ENCODE measurements at regions not wholly inside any gene's neighbourhood (a gene's known extent, or its start where the extent isn't known, plus 50 kb on each side); places are given as distances from the start of the nearest gene placed in this dataset.
"Not testable (repeated sequence)": the region's sequence is repeated elsewhere in the genome, so short reads cannot be mapped to it uniquely, and the experiment has no call there.

DNA sequence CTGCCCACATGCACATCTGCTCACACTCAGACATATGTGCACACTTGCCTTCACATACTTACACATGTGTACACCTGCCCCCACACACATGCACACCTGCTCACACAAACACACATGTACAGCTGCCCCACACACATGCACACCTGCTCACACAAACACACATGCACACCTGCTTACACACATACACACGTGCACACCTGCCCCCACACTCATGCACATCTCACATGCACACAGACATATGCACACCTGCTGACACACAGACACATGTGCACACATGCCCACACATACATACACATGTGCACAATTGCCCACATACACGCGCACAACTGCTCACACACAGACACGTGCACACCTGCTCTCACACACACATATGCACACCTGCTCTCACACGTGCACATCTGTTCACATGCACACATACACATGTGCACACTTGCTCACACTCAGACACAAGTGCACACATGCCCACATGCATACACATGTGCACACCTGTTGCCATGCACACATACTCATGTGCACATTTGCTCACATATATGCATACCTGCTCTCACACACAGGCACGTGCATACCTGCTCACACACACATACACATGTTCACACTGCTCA is 147.8 kb upstream of the FOXD4L5 start:
- TF ChIP-seq, protein P1, sequence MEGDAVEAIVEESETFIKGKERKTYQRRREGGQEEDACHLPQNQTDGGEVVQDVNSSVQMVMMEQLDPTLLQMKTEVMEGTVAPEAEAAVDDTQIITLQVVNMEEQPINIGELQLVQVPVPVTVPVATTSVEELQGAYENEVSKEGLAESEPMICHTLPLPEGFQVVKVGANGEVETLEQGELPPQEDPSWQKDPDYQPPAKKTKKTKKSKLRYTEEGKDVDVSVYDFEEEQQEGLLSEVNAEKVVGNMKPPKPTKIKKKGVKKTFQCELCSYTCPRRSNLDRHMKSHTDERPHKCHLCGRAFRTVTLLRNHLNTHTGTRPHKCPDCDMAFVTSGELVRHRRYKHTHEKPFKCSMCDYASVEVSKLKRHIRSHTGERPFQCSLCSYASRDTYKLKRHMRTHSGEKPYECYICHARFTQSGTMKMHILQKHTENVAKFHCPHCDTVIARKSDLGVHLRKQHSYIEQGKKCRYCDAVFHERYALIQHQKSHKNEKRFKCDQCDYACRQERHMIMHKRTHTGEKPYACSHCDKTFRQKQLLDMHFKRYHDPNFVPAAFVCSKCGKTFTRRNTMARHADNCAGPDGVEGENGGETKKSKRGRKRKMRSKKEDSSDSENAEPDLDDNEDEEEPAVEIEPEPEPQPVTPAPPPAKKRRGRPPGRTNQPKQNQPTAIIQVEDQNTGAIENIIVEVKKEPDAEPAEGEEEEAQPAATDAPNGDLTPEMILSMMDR (IDR thresholded peaks at IDR 0.05; ENCODE audit: unreplicated experiment in 3 of 3), result no peak
- Mint-ChIP-seq H3K27me3 (ENCODE audit: low read depth) (peaks cover 4% of the 10 kb centered on the region), H3K27ac (no peak overlapping the region), H3K9me3 (peaks cover 54% of the 10 kb centered on the region), H3K4me1 (no peaks in the 10 kb centered on the region), H3K36me3 (ENCODE audit: low read depth) (peaks cover 16% of the 10 kb centered on the region), H3K4me3 (no peak overlapping the region)

DNA sequence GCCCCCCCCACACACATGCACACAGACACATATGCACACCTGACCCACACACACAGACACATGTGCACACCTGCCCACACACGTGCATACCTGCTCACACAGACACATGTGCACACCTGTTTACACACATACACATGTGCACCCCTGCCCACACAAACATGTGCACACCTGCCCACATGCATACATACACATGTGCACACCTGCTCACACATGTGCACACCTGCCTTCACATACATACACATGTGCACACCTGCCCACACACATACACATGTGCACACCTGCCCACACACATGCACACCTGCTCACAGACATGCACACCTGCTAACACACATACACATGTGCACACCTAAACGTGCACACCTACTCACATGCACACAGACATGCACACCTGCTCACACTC is 147.0 kb upstream of the FOXD4L5 start:
- H3K27ac Mint-ChIP-seq, result no peak overlapping the region
- no peak overlapping the region for H3K4me3 Mint-ChIP-seq
- TF ChIP-seq, protein P1 (IDR thresholded peaks at IDR 0.05; ENCODE audit: unreplicated experiment in 3 of 3), result no peak
- peaks cover 49% of the 10 kb centered on the region for H3K9me3 Mint-ChIP-seq
- no peaks in the 10 kb centered on the region for H3K4me1 Mint-ChIP-seq
- peaks cover 4% of the 10 kb centered on the region for H3K27me3 Mint-ChIP-seq (ENCODE audit: low read depth)
- H3K36me3 Mint-ChIP-seq (ENCODE audit: low read depth), result peaks cover 12% of the 10 kb centered on the region

DNA sequence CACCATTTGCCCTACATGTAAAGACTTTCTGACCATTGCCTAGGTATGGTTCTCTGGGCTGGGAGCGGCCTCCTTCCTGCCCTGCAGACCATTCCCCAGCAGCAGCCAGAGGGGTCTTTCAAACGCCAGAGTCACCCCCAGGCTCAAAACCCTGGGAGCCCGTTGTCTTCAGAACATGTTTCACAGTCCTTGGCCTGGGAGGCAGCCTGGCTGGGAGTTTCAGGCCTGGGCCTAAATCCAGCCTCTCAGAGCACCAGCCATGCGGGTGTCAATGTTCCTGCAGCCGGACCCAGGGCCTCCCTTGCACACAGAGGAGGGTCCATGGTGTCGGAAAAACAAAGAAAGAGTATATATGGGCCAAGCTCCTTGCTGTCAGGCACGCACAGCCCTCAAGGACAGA is 145.2 kb upstream of the FOXD4L5 start:
- Mint-ChIP-seq H3K4me3 (no peak overlapping the region), H3K4me1 (no peaks in the 10 kb centered on the region), H3K27me3 (ENCODE audit: low read depth) (peaks cover 4% of the 10 kb centered on the region), H3K9me3 (peaks cover 42% of the 10 kb centered on the region), H3K27ac (no peak overlapping the region), H3K36me3 (ENCODE audit: low read depth) (peaks cover 17% of the 10 kb centered on the region)
- TF ChIP-seq, protein P1 (IDR thresholded peaks at IDR 0.05; ENCODE audit: unreplicated experiment in 3 of 3), result no peak

DNA sequence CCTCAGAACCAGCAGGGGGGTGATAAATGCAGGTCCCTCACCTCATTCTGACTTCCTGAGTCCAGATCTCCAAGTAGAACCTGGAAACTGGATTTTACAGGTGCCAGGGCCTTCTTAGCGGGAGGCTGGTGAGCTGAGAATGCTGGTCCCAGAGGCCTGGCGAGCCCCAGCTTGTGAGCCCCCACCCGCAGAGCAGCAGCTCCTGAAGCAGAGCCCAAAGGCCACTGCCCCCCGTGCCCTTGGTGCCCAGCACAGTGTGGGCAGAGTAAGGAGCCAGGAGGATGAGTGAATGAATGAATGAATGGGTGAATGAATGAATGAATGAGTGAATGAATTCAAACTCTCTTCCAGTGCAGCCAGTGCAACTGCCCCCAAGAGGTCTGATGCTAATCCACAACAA is 142.4 kb upstream of the FOXD4L5 start:
- H3K27me3 Mint-ChIP-seq (ENCODE audit: low read depth); H3K27ac Mint-ChIP-seq; H3K4me3 Mint-ChIP-seq; H3K36me3 Mint-ChIP-seq (ENCODE audit: low read depth); H3K4me1 Mint-ChIP-seq: not testable (repeated sequence)
- peaks cover 45% of the 10 kb centered on the region for H3K9me3 Mint-ChIP-seq

DNA sequence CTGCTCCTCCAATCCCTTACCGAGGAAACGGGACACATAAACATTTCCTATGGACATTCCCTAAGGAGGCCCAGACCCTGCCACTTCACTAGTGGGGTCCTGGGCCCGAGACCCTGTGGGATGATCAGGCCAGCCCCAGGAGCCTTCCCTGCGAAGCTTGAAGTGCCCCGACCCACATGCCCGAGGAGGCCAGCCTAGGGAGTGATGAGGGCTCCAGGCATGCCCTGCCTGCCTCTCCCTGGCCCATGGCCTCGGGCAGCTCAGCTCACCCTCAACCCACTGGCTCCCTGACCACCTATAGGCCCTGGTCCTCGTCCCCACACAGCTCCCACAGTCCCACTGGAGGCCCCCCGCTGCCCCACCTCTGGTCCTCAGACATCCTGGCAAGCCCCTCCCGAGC is 141.8 kb upstream of the FOXD4L5 start:
- H3K27ac Mint-ChIP-seq; H3K4me1 Mint-ChIP-seq; H3K36me3 Mint-ChIP-seq (ENCODE audit: low read depth); H3K27me3 Mint-ChIP-seq (ENCODE audit: low read depth); H3K4me3 Mint-ChIP-seq: not testable (repeated sequence)
- H3K9me3 Mint-ChIP-seq, result peaks cover 43% of the 10 kb centered on the region

DNA sequence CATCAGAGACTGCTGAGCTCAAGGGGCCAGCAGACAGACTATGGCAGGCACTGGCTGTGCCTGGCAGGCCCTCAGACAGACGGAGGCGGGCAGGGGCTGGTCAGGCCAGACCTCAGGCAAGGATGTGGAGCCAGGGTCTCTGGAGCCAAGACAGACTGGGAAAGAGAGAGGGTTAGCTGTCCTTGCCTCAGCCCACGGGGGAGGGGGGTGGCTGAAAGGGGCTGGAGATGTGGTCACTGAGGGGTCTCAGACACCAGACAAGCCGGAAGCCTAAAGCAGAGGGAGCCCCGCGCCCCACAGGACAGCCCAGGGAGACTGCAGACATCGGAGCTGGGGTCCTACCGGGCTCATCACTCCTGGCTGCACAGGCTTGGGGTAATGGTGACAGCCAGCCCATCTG is 141.2 kb upstream of the FOXD4L5 start:
- Mint-ChIP-seq H3K4me1 (no peaks in the 10 kb centered on the region), H3K4me3 (no peak overlapping the region), H3K9me3 (peaks cover 46% of the 10 kb centered on the region), H3K36me3 (ENCODE audit: low read depth) (peaks cover 5% of the 10 kb centered on the region), H3K27me3 (ENCODE audit: low read depth) (no peaks in the 10 kb centered on the region), H3K27ac (no peak overlapping the region)
- TF ChIP-seq, protein P1 (IDR thresholded peaks at IDR 0.05; ENCODE audit: unreplicated experiment in 3 of 3), result no peak

DNA sequence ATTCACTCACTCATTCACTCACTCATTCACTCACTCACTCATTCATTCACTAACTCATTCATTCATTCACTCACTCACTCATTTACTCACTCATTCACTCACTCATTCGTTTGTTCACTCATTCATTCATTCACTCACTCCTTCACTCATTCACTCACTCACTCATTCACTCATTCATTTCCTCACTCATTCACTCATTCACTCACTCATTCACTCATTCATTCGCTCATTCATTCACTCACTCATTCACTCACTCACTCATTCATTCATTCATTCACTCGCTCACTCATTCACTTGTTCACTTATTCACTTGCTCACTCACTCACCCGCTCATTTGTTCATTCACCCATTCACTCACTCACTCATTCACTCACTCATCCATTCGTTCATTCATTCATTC is 140.2 kb upstream of the FOXD4L5 start:
- H3K27me3 Mint-ChIP-seq (ENCODE audit: low read depth); H3K4me3 Mint-ChIP-seq; H3K4me1 Mint-ChIP-seq; H3K36me3 Mint-ChIP-seq (ENCODE audit: low read depth); H3K27ac Mint-ChIP-seq: not testable (repeated sequence)
- H3K9me3 Mint-ChIP-seq, result peaks cover 45% of the 10 kb centered on the region

DNA sequence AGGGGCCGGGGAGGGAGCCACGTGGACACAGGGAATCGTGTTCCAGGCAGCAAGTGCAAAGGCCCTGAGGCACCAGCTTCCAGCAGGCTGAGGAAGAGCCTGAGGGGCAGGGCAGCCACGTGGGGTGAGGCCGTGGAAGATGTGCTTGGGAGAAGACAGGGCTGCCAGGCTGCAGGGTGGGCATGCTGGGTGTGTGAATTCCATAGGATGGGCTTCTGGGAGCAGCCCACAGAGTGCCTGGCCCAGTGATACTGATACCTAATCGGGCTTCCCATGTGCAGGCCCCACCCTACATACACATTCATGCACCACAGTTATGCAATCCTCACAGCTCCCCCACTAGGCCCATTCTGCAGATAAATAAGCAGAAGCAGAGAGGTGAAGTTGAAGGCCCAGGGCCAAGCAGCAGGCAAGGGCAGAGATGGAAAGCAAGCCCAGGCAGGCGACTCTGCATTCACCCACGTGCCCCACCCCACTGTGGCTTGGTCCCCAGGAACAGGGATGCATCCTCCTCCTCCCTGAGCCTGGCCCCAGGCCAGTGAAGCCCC is 139.5 kb upstream of the FOXD4L5 start:
- H3K36me3 Mint-ChIP-seq (ENCODE audit: low read depth); H3K4me3 Mint-ChIP-seq; H3K4me1 Mint-ChIP-seq; H3K27me3 Mint-ChIP-seq (ENCODE audit: low read depth); H3K27ac Mint-ChIP-seq: not testable (repeated sequence)
- peaks cover 48% of the 10 kb centered on the region for H3K9me3 Mint-ChIP-seq

DNA sequence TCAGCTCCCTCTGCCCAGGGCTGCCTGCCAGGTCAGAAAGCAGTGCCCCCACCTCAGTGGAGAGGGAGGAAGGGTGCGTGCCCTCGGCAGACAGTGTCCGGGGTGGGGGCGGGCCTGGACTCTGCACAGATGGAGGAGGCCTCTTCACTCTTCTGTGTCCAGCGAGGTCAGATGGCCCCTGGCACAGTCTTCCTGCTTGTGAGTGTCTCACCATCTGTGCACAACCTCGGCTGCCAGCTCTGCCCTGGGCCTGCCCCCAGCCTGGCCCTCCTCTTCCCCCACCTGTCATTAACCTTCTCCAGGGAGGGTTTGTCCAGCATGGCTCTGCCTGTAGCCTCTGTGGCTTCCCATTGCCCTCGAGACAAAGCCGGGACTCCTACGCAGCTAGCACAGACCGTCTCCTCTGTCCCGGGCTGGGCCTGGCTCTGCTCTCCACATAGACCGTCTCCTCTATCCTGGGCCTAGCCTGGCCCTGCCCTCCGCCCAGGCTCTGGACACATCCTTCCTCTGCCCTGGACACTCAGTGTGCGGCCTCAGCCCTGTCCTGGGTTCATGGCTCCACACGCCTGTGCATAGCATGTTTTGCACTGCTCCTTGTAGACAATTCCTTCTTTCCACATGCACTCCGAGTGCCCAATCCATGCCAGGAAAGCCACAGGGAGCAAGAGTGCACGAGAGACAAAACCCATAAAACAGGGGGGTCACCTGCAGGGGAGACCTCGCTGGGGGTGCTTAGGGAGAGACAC is 138.9 kb upstream of the FOXD4L5 start:
- not testable (repeated sequence) for H3K27me3 Mint-ChIP-seq (ENCODE audit: low read depth); H3K4me1 Mint-ChIP-seq; H3K4me3 Mint-ChIP-seq; H3K27ac Mint-ChIP-seq; H3K36me3 Mint-ChIP-seq (ENCODE audit: low read depth)
- H3K9me3 Mint-ChIP-seq, result peaks cover 49% of the 10 kb centered on the region

DNA sequence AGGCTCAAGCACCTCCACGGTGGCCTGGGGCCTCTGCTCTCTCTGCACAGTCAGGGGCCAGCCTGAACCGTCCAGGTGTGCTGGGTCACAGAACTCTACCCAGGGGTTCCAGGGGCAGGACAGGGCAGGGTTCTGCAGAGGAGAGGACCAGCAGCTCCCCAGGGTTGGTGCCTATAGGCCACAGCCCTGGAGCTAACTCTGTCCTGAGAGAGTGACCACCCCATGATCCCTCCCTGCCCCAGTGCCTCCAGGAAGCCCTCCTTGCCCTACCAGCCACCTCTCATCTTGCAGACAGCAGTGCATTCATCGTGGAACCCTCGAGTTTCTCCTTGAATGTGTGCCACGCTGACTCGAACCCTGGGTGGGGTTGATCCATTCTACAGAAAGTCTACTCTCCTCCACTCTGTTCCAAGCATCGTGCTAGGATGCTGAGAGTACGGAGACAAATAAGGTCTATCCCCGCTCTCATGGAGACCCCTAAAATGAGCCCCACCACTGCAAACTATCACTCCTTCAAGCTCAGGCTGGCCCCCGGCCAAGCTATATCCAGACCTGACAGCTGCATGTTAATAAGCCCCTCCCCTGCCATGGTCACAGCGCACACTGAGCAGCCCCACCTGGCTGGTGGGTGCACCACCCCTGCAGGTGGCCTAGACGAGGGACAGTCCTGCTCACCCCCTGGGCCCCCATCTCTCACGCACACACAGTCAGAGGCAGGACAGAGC is 138.1 kb upstream of the FOXD4L5 start:
- not testable (repeated sequence) for H3K36me3 Mint-ChIP-seq (ENCODE audit: low read depth); H3K4me1 Mint-ChIP-seq; H3K27me3 Mint-ChIP-seq (ENCODE audit: low read depth); H3K4me3 Mint-ChIP-seq; H3K27ac Mint-ChIP-seq
- peaks cover 51% of the 10 kb centered on the region for H3K9me3 Mint-ChIP-seq
